ENCODE measurements at regions not wholly inside any gene's neighbourhood (a gene's known extent, or its start where the extent isn't known, plus 50 kb on each side); places are given as distances from the start of the nearest gene placed in this dataset.

GRCh38 chr14:62087191-62087590 is 325.0 kb downstream of the SNAPC1 start:
- H2AK5ac ChIP-seq (ENCODE audit: low read length, severe bottlenecking), result no peak overlapping the region
- no peak overlapping the region for H2BK120ac ChIP-seq (ENCODE audit: low read depth, low read length)
- no peak overlapping the region for H3K4me2 ChIP-seq (ENCODE audit: low read length, poor library complexity, severe bottlenecking)
- no peak overlapping the region for H3K4ac ChIP-seq (ENCODE audit: low read depth in 1 of 2, low read length in 2 of 2)
- no peak overlapping the region for H2AFZ ChIP-seq (ENCODE audit: low read depth, low read length)
- H4K8ac ChIP-seq (ENCODE audit: low read length), result no peak overlapping the region
- no peaks in the 10 kb centered on the region for H3K79me1 ChIP-seq (replicated peaks; ENCODE audit: low read length, poor library complexity, severe bottlenecking)
- H3K9me3 ChIP-seq (ENCODE audit: control insufficient read depth, low read length), result peaks cover 11% of the 10 kb centered on the region
- no peak overlapping the region for H4K91ac ChIP-seq (ENCODE audit: low read length)
- no peak overlapping the region for H2BK15ac ChIP-seq (ENCODE audit: low read depth, poor library complexity, severe bottlenecking)
- H3K36me3 ChIP-seq (ENCODE audit: control insufficient read depth in 1 of 2, insufficient read depth in 2 of 2, low read depth in 1 of 2, low read length in 2 of 2), result no peaks in the 10 kb centered on the region
- no peaks in the 10 kb centered on the region for H3K27me3 ChIP-seq (ENCODE audit: control insufficient read depth in 1 of 2, insufficient read depth in 1 of 2, low read length in 2 of 2)
- H3K18ac ChIP-seq (ENCODE audit: low read depth in 1 of 2, low read length in 2 of 2), result no peak overlapping the region
- no peak overlapping the region for H3K4me3 ChIP-seq (ENCODE audit: insufficient read depth in 1 of 2, low read depth in 1 of 2, low read length in 2 of 2)
- no peak overlapping the region for H3K14ac ChIP-seq (ENCODE audit: low read length in 2 of 2)
- no peak overlapping the region for H2BK12ac ChIP-seq (ENCODE audit: low read length in 2 of 2)
- H3K4me1 ChIP-seq (ENCODE audit: control insufficient read depth, insufficient read depth, low read depth, low read length), result no peaks in the 10 kb centered on the region
- no peak overlapping the region for H2BK5ac ChIP-seq (ENCODE audit: low read depth, low read length, poor library complexity, severe bottlenecking)
- no peak overlapping the region for H3K23ac ChIP-seq (ENCODE audit: low read length in 2 of 2)
- 86% methylated on average over 14 of the region's 14 CpGs for WGBS
- H3K27ac ChIP-seq (ENCODE audit: low read length, poor library complexity, severe bottlenecking), result no peak overlapping the region
- no peak overlapping the region for H3K9ac ChIP-seq (ENCODE audit: low read length)
- no peak for DNase-seq

DNA sequence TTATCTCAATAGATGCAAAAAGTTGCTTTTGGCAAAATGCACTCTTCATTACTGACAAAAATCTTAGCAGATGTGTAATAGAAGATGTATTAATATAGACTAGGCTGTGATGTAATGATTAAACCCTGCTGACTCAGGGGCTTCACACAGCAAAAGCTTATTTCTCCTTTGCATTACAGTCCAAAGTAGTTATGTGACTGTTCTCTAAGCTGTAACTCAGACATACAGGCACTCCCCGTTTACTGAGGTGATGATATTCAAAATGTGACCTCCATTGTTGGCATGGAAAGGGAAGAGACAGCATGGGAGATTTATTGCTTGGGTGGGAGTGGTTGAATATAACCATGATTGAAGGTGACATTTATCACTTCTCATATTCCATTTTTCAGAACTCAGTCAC is 331.5 kb downstream of the SNAPC1 start:
- no peak overlapping the region for H4K91ac ChIP-seq (ENCODE audit: low read length)
- no peak overlapping the region for H3K18ac ChIP-seq (ENCODE audit: low read depth in 1 of 2, low read length in 2 of 2)
- no peak overlapping the region for H4K8ac ChIP-seq (ENCODE audit: low read length)
- H3K4me2 ChIP-seq (ENCODE audit: low read length, poor library complexity, severe bottlenecking), result no peak overlapping the region
- H3K9ac ChIP-seq (ENCODE audit: low read length), result no peak overlapping the region
- 60% methylated on average over 1 of the region's 1 CpG for WGBS
- DNase-seq, result no peak
- no peaks in the 10 kb centered on the region for H3K9me3 ChIP-seq (ENCODE audit: control insufficient read depth, low read length)
- H2BK12ac ChIP-seq (ENCODE audit: low read length in 2 of 2), result no peak overlapping the region
- H3K23ac ChIP-seq (ENCODE audit: low read length in 2 of 2), result no peak overlapping the region
- H3K79me1 ChIP-seq (replicated peaks; ENCODE audit: low read length, poor library complexity, severe bottlenecking), result no peaks in the 10 kb centered on the region
- H2BK15ac ChIP-seq (ENCODE audit: low read depth, poor library complexity, severe bottlenecking), result no peak overlapping the region
- H3K27ac ChIP-seq (ENCODE audit: low read length, poor library complexity, severe bottlenecking), result no peak overlapping the region
- H3K4ac ChIP-seq (ENCODE audit: low read depth in 1 of 2, low read length in 2 of 2), result no peak overlapping the region
- H3K27me3 ChIP-seq (ENCODE audit: control insufficient read depth in 1 of 2, insufficient read depth in 1 of 2, low read length in 2 of 2), result no peaks in the 10 kb centered on the region
- H2BK5ac ChIP-seq (ENCODE audit: low read depth, low read length, poor library complexity, severe bottlenecking), result no peak overlapping the region
- H2AK5ac ChIP-seq (ENCODE audit: low read length, severe bottlenecking), result no peak overlapping the region
- H3K36me3 ChIP-seq (ENCODE audit: control insufficient read depth in 1 of 2, insufficient read depth in 2 of 2, low read depth in 1 of 2, low read length in 2 of 2), result no peaks in the 10 kb centered on the region
- H2BK120ac ChIP-seq (ENCODE audit: low read depth, low read length), result no peak overlapping the region
- H3K14ac ChIP-seq (ENCODE audit: low read length in 2 of 2), result no peak overlapping the region
- H3K4me1 ChIP-seq (ENCODE audit: control insufficient read depth, insufficient read depth, low read depth, low read length), result no peaks in the 10 kb centered on the region
- H3K4me3 ChIP-seq (ENCODE audit: insufficient read depth in 1 of 2, low read depth in 1 of 2, low read length in 2 of 2), result no peak overlapping the region
- no peak overlapping the region for H2AFZ ChIP-seq (ENCODE audit: low read depth, low read length)

- H3K9ac ChIP-seq (ENCODE audit: low read length), result no peak overlapping the region
- no peak overlapping the region for H2BK5ac ChIP-seq (ENCODE audit: low read depth, low read length, poor library complexity, severe bottlenecking)
- H3K79me1 ChIP-seq (replicated peaks; ENCODE audit: low read length, poor library complexity, severe bottlenecking), result no peaks in the 10 kb centered on the region
- H3K23ac ChIP-seq (ENCODE audit: low read length in 2 of 2), result no peak overlapping the region
- H3K4me3 ChIP-seq (ENCODE audit: insufficient read depth in 1 of 2, low read depth in 1 of 2, low read length in 2 of 2), result no peak overlapping the region
- H3K4me1 ChIP-seq (ENCODE audit: control insufficient read depth, insufficient read depth, low read depth, low read length), result no peaks in the 10 kb centered on the region
- H2BK15ac ChIP-seq (ENCODE audit: low read depth, poor library complexity, severe bottlenecking), result no peak overlapping the region
- no peak overlapping the region for H2AFZ ChIP-seq (ENCODE audit: low read depth, low read length)
- DNase-seq, result no peak
- no peak overlapping the region for H3K14ac ChIP-seq (ENCODE audit: low read length in 2 of 2)
- H3K4me2 ChIP-seq (ENCODE audit: low read length, poor library complexity, severe bottlenecking), result no peak overlapping the region
- H3K18ac ChIP-seq (ENCODE audit: low read depth in 1 of 2, low read length in 2 of 2), result no peak overlapping the region
- H2BK120ac ChIP-seq (ENCODE audit: low read depth, low read length), result no peak overlapping the region
- H4K8ac ChIP-seq (ENCODE audit: low read length), result no peak overlapping the region
- WGBS, result 50% methylated on average over 1 of the region's 2 CpGs
- H3K36me3 ChIP-seq (ENCODE audit: control insufficient read depth in 1 of 2, insufficient read depth in 2 of 2, low read depth in 1 of 2, low read length in 2 of 2), result peaks cover 0 to 4% of the 10 kb centered on the region in 2 experiments
- no peaks in the 10 kb centered on the region for H3K9me3 ChIP-seq (ENCODE audit: control insufficient read depth, low read length)
- no peak overlapping the region for H4K91ac ChIP-seq (ENCODE audit: low read length)
- no peak overlapping the region for H3K27ac ChIP-seq (ENCODE audit: low read length, poor library complexity, severe bottlenecking)
- H3K4ac ChIP-seq (ENCODE audit: low read depth in 1 of 2, low read length in 2 of 2), result no peak overlapping the region
- no peak overlapping the region for H2AK5ac ChIP-seq (ENCODE audit: low read length, severe bottlenecking)
- peaks cover 0 to 5% of the 10 kb centered on the region in 2 experiments for H3K27me3 ChIP-seq (ENCODE audit: control insufficient read depth in 1 of 2, insufficient read depth in 1 of 2, low read length in 2 of 2)
- no peak overlapping the region for H2BK12ac ChIP-seq (ENCODE audit: low read length in 2 of 2)
Measured at GRCh38 chr14:62097072-62097471, 334.9 kb downstream of the SNAPC1 start.

DNA sequence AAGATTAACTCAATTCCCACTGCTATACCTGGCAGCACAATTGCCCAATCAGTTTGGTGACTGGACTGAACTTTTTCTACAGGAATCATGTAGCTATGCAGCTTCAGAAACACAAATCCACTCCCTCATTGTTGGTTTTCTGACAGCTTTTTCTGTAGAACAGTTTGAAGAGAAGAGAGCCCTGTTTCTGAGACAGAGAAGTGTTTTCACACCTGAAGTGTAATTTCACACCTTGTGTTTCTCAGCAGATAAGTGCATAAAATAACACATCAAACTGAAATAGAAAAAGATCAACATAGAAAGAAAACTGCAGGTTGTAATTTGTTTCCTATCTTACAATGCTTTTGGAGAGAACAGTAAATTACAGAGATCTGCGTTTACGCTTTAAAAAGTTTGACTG is 335.6 kb downstream of the SNAPC1 start:
- Histone ChIP-seq H2BK15ac (ENCODE audit: low read depth, poor library complexity, severe bottlenecking) (no peak overlapping the region), H2BK5ac (ENCODE audit: low read depth, low read length, poor library complexity, severe bottlenecking) (no peak overlapping the region), H3K9me3 (ENCODE audit: control insufficient read depth, low read length) (no peaks in the 10 kb centered on the region), H4K91ac (ENCODE audit: low read length) (no peak overlapping the region), H3K79me1 (replicated peaks; ENCODE audit: low read length, poor library complexity, severe bottlenecking) (no peaks in the 10 kb centered on the region), H2AK5ac (ENCODE audit: low read length, severe bottlenecking) (no peak overlapping the region), H2BK120ac (ENCODE audit: low read depth, low read length) (no peak overlapping the region), H3K27ac (ENCODE audit: low read length, poor library complexity, severe bottlenecking) (no peak overlapping the region), H3K4me3 (ENCODE audit: insufficient read depth in 1 of 2, low read depth in 1 of 2, low read length in 2 of 2) (no peak overlapping the region), H3K36me3 (ENCODE audit: control insufficient read depth in 1 of 2, insufficient read depth in 2 of 2, low read depth in 1 of 2, low read length in 2 of 2) (peaks cover 0 to 4% of the 10 kb centered on the region in 2 experiments), H4K8ac (ENCODE audit: low read length) (no peak overlapping the region), H3K18ac (ENCODE audit: low read depth in 1 of 2, low read length in 2 of 2) (no peak overlapping the region), H3K9ac (ENCODE audit: low read length) (no peak overlapping the region), H3K14ac (ENCODE audit: low read length in 2 of 2) (no peak overlapping the region), H3K23ac (ENCODE audit: low read length in 2 of 2) (no peak overlapping the region), H3K4me2 (ENCODE audit: low read length, poor library complexity, severe bottlenecking) (no peak overlapping the region), H3K27me3 (ENCODE audit: control insufficient read depth in 1 of 2, insufficient read depth in 1 of 2, low read length in 2 of 2) (peaks cover 0 to 5% of the 10 kb centered on the region in 2 experiments), H3K4me1 (ENCODE audit: control insufficient read depth, insufficient read depth, low read depth, low read length) (no peaks in the 10 kb centered on the region), H2AFZ (ENCODE audit: low read depth, low read length) (no peak overlapping the region), H2BK12ac (ENCODE audit: low read length in 2 of 2) (no peak overlapping the region), H3K4ac (ENCODE audit: low read depth in 1 of 2, low read length in 2 of 2) (no peak overlapping the region)
- no peak for DNase-seq
- 81% methylated on average over 2 of the region's 2 CpGs for WGBS

All from mesenchymal stem cell (in vitro differentiated cells and primary cell).